Erythroblast (primary cell): ENCODE measurements at regions not wholly inside any gene's neighbourhood (a gene's known extent, or its start where the extent isn't known, plus 50 kb on each side); places are given as distances from the start of the nearest gene placed in this dataset.

Source experiments
- GATA1 ChIP-seq: IDR thresholded peaks from 2 replicates; pipeline ENCODE4 v1.6.1; 2011; ENCODE audit warnings: low read depth, mild to moderate bottlenecking, control low read depth, low read length, moderate library complexity
- POLR2A ChIP-seq: IDR thresholded peaks from 2 replicates; pipeline ENCODE4 v1.6.1; 2011; ENCODE audit warnings: mild to moderate bottlenecking, low read length

- TF ChIP-seq POLR2A: no peak
- TF ChIP-seq GATA1: no peak
Measured at GRCh38 chr12:89845767-89846166, 137.1 kb upstream of the ATP2B1 start.
